ENCODE measurements at regions not wholly inside any gene's neighbourhood (a gene's known extent, or its start where the extent isn't known, plus 50 kb on each side); places are given as distances from the start of the nearest gene placed in this dataset.

DNA sequence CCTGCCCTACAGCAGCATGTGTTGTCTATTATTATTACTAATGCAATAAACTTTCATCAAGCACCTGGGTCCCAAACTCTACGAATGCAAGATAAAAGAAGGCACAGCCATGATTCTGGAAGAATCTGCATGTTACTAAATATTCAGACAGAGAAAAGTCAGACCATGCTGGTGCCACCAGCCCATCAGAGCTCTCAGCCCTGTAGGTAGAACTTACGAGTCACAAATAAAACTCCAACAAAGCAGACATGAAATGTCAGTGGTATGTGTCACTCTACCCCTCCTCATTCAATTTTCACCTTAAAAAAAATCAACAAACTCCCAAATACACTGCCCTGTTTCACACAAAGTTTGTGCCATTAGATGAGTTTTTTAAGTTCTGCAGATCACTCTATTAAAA lies 62.4 kb upstream of the TIAM1 start:
- TF ChIP-seq, protein P1, sequence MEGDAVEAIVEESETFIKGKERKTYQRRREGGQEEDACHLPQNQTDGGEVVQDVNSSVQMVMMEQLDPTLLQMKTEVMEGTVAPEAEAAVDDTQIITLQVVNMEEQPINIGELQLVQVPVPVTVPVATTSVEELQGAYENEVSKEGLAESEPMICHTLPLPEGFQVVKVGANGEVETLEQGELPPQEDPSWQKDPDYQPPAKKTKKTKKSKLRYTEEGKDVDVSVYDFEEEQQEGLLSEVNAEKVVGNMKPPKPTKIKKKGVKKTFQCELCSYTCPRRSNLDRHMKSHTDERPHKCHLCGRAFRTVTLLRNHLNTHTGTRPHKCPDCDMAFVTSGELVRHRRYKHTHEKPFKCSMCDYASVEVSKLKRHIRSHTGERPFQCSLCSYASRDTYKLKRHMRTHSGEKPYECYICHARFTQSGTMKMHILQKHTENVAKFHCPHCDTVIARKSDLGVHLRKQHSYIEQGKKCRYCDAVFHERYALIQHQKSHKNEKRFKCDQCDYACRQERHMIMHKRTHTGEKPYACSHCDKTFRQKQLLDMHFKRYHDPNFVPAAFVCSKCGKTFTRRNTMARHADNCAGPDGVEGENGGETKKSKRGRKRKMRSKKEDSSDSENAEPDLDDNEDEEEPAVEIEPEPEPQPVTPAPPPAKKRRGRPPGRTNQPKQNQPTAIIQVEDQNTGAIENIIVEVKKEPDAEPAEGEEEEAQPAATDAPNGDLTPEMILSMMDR (IDR thresholded peaks at IDR 0.05) = no peak
- TF ChIP-seq POLR2A (IDR thresholded peaks at IDR 0.05) (no peak), POLR2AphosphoS5 (IDR thresholded peaks at IDR 0.05; ENCODE audit: insufficient read depth in 1 of 2, low read depth in 1 of 2) (no peak)
